CD4-positive, alpha-beta T cell treated with Interleukin-2 at 100 ng/mL for 4 hours (primary cell): ENCODE measurements at regions not wholly inside any gene's neighbourhood (a gene's known extent, or its start where the extent isn't known, plus 50 kb on each side); places are given as distances from the start of the nearest gene placed in this dataset.
"Not testable (repeated sequence)": the region's sequence is repeated elsewhere in the genome, so short reads cannot be mapped to it uniquely, and the experiment has no call there.

Source experiments
- DNase-seq: peaks from one replicate; pipeline ENCODE4 v3.0.0-alpha.2; 2020; ENCODE audit warnings: low spot score

- no peak for DNase-seq
Observed at GRCh38 chr5:92554447-92555085, 1026.5 kb downstream of the NR2F1-AS1 start.

- DNase-seq: no peak
Observed at GRCh38 chr5:92553326-92553725, 1027.7 kb downstream of the NR2F1-AS1 start.

- DNase-seq: no peak
Observed at GRCh38 chr5:92552206-92553160, 1028.5 kb downstream of the NR2F1-AS1 start.

- no peak for DNase-seq
Observed at GRCh38 chr5:92548346-92548745, 1032.7 kb downstream of the NR2F1-AS1 start.

- DNase-seq: no peak
Observed at GRCh38 chr5:92544596-92544995, 1036.4 kb downstream of the NR2F1-AS1 start.

- DNase-seq: no peak
Observed at GRCh38 chr5:92544036-92544435, 1037.0 kb downstream of the NR2F1-AS1 start.

- DNase-seq: no peak
Observed at GRCh38 chr5:92543201-92543600, 1037.8 kb downstream of the NR2F1-AS1 start.

- DNase-seq: not testable (repeated sequence)
Observed at GRCh38 chr5:92542017-92542416, 1039.0 kb downstream of the NR2F1-AS1 start.

GRCh38 chr5:92527311-92528078 is 1053.5 kb downstream of the NR2F1-AS1 start:
- no peak for DNase-seq

- no peak for DNase-seq
Observed at GRCh38 chr5:92525131-92525530, 1055.9 kb downstream of the NR2F1-AS1 start.

GRCh38 chr5:92519811-92520632 is 1061.0 kb downstream of the NR2F1-AS1 start:
- no peak for DNase-seq

GRCh38 chr5:92518318-92518904 is 1062.6 kb downstream of the NR2F1-AS1 start:
- DNase-seq: no peak

GRCh38 chr5:92514896-92515295 is 1066.1 kb downstream of the NR2F1-AS1 start:
- DNase-seq: no peak

- DNase-seq: no peak
Observed at GRCh38 chr5:92513067-92513466, 1068.0 kb downstream of the NR2F1-AS1 start.

- DNase-seq: no peak
Observed at GRCh38 chr5:92508271-92508670, 1072.7 kb downstream of the NR2F1-AS1 start.

- no peak for DNase-seq
Observed at GRCh38 chr5:92505925-92506324, 1075.1 kb downstream of the NR2F1-AS1 start.

- DNase-seq: no peak
Observed at GRCh38 chr5:92505145-92505544, 1075.9 kb downstream of the NR2F1-AS1 start.

GRCh38 chr5:92504346-92504745 is 1076.7 kb downstream of the NR2F1-AS1 start:
- no peak for DNase-seq

GRCh38 chr5:92500752-92501151 is 1080.3 kb downstream of the NR2F1-AS1 start:
- DNase-seq: no peak

GRCh38 chr5:92496545-92496944 is 1084.5 kb downstream of the NR2F1-AS1 start:
- DNase-seq: no peak

- no peak for DNase-seq
Observed at GRCh38 chr5:92494508-92494907, 1086.5 kb downstream of the NR2F1-AS1 start.
